Choroid plexus epithelial cell (primary cell): ENCODE measurements at regions not wholly inside any gene's neighbourhood (a gene's known extent, or its start where the extent isn't known, plus 50 kb on each side); places are given as distances from the start of the nearest gene placed in this dataset.

ENCODE experiments used
- DNase-seq: peaks from one replicate; pipeline ENCODE4 v3.0.0-alpha.2; 2010; ENCODE audit warnings: low read depth
- H3K4me3 ChIP-seq: 2 replicates; pipeline ENCODE4 v1.5.1; 2011; ENCODE audit warnings: low read depth, mild to moderate bottlenecking, control low read depth, low read length, moderate library complexity
- CTCF ChIP-seq: conservative IDR thresholded peaks from 2 replicates; pipeline ENCODE4 v1.5.1; 2011; ENCODE audit warnings: low read depth, mild to moderate bottlenecking, control low read depth, inconsistent platforms, low read length, moderate library complexity

- H3K4me3 ChIP-seq = no peak overlapping the region
- DNase-seq = peak; percentile 68
- TF ChIP-seq CTCF = peak; percentile 93
Observed at GRCh38 chr5:18305288-18305924, 671.1 kb downstream of the TAF11L14 start.

DNA sequence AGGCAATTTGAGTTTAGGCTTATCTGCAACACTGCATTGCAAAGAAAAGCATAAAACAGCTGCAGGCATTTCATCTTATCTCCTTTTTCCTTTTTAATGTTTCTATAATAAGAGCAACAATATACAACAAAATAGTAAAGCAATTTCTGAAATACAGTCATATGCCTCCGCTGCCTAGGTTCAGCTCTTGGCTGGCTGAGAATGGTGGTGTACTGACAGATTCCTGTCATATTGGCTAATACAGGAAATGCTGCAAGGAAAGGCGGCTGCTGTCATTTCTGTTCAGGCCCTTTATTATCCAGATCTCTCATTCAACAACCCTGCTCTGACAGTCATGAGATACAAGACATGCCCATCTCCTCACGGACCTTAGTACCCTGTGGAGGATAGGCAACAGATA lies 677.0 kb downstream of the TAF11L14 start:
- H3K4me3 ChIP-seq = no peak overlapping the region
- peak; percentile 13 for DNase-seq
- TF ChIP-seq CTCF = no peak

DNA sequence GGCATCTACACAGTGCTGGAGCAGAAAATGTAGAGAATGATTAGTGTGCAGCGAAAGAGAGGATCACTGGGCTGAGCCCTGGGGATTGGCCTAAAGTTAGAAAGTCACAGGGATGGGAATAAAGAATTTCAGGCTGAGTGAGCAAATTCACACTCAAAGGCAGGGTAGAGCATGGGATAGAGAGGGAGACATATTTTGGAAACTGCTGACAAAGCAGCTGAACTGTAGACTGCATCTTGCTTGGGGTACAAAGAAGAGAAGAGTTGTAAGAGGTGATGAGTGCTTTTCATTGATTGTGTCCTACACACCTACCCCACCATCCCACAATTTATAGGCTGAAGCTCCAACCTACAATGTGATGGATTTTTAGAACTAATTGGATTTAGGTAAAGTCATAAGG lies 677.8 kb downstream of the TAF11L14 start:
- TF ChIP-seq CTCF = no peak
- H3K4me3 ChIP-seq = no peak overlapping the region
- DNase-seq = no peak

- peak; percentile 54 for DNase-seq
Observed at GRCh38 chr5:18314192-18314778, 680.0 kb downstream of the TAF11L14 start.

GRCh38 chr5:18321262-18321942 lies 687.1 kb downstream of the TAF11L14 start:
- TF ChIP-seq CTCF = no peak
- H3K4me3 ChIP-seq = no peak overlapping the region
- DNase-seq = no peak

More at GRCh38 chr5:18314192-18314778, 680.0 kb downstream of the TAF11L14 start:
- TF ChIP-seq CTCF = peak; percentile 41
- H3K4me3 ChIP-seq = no peak overlapping the region

DNA sequence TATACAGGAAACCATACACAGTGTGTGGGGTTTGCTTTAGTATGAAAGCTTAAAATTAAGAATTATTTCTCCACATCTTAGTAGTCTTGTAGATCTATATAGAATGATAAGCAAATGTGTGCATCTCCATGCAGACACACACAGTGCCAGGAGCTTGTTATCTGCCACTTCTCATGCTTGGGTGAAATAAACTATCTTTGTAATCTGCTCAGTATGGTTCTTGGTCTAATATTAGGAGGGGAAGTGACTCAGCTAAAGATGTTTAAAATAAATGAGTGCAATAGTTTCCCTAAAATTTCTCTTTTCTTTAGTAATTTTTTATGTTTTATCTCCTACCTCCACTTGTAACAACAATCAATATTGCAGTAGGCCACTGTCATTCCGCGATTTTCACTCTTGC lies 689.6 kb downstream of the TAF11L14 start:
- TF ChIP-seq CTCF = no peak
- H3K4me3 ChIP-seq = no peak overlapping the region
- no peak for DNase-seq
